Left ventricle myocardium inferior (tissue), 1 donor: ENCODE measurements at regions not wholly inside any gene's neighbourhood (a gene's known extent, or its start where the extent isn't known, plus 50 kb on each side); places are given as distances from the start of the nearest gene placed in this dataset.
"Not testable (repeated sequence)": the region's sequence is repeated elsewhere in the genome, so short reads cannot be mapped to it uniquely, and the experiment has no call there.

Experiments used
- DNase-seq: peaks from one replicate; pipeline ENCODE4 v3.0.0-alpha.2; 2020
- H3K27ac ChIP-seq: fragments of 200-600 bp; replicated peaks from 2 replicates; pipeline ENCODE4 v1.8.0; 2021
- H3K27me3 ChIP-seq: fragments of 200-600 bp; 2 replicates; pipeline ENCODE4 v1.8.0; 2021; ENCODE audit warnings: low read depth
- H3K36me3 ChIP-seq: fragments of 200-600 bp; 2 replicates; pipeline ENCODE4 v1.8.0; 2021
- H3K4me1 ChIP-seq: fragments of 200-600 bp; 2 replicates; pipeline ENCODE4 v1.8.0; 2021
- H3K4me3 ChIP-seq: fragments of 200-600 bp; 2 replicates; pipeline ENCODE4 v1.8.0; 2021; ENCODE audit warnings: mild to moderate bottlenecking, moderate library complexity
- H3K9me3 ChIP-seq: fragments of 200-600 bp; replicated peaks from 2 replicates; pipeline ENCODE4 v1.8.0; 2021
- intact Hi-C: fragments of 100-400 bp; cut with micrococcal nuclease; formaldehyde crosslinking; loops from one replicate; pipeline ENCODE4 v1.11.0; 2022
- TF ChIP-seq, protein P1 (sequence below): fragments of 200-600 bp; IDR thresholded peaks from 2 replicates; pipeline ENCODE4 v1.8.0; 2021; ENCODE audit warnings: antibody characterized with exemption, mild to moderate bottlenecking, borderline replicate concordance
- donor health status: DM: no; HTN: yes; CAD: no; lungs with severe emphysema.

DNA sequence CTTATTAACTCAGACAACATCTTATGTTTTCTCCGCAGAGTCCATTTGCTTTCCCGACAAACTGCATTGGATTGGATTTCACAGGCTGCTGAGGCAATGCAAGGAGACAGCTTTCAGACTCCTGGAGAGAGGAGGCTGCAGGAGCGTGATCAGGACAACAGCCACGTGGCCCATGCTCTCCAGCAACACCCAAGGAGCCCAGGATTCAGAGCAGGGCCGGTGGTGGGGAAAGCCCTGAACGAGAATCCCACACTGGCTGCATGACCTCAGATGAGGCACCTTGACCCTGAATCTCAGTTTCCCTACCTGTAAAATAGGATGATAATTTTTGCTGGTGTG, 78.3 kb upstream of the NFASC start:
- peaks cover 93% of the 10 kb centered on the region for H3K27me3 ChIP-seq
- H3K9me3 ChIP-seq = no peaks in the 10 kb centered on the region
- DNase-seq = no peak
- H3K36me3 ChIP-seq = no peaks in the 10 kb centered on the region
- H3K27ac ChIP-seq = no peak overlapping the region
- TF ChIP-seq, protein P1, sequence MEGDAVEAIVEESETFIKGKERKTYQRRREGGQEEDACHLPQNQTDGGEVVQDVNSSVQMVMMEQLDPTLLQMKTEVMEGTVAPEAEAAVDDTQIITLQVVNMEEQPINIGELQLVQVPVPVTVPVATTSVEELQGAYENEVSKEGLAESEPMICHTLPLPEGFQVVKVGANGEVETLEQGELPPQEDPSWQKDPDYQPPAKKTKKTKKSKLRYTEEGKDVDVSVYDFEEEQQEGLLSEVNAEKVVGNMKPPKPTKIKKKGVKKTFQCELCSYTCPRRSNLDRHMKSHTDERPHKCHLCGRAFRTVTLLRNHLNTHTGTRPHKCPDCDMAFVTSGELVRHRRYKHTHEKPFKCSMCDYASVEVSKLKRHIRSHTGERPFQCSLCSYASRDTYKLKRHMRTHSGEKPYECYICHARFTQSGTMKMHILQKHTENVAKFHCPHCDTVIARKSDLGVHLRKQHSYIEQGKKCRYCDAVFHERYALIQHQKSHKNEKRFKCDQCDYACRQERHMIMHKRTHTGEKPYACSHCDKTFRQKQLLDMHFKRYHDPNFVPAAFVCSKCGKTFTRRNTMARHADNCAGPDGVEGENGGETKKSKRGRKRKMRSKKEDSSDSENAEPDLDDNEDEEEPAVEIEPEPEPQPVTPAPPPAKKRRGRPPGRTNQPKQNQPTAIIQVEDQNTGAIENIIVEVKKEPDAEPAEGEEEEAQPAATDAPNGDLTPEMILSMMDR = no peak
- H3K4me1 ChIP-seq = no peaks in the 10 kb centered on the region
- H3K4me3 ChIP-seq = no peak overlapping the region
- intact Hi-C loops = no loop called here

DNA sequence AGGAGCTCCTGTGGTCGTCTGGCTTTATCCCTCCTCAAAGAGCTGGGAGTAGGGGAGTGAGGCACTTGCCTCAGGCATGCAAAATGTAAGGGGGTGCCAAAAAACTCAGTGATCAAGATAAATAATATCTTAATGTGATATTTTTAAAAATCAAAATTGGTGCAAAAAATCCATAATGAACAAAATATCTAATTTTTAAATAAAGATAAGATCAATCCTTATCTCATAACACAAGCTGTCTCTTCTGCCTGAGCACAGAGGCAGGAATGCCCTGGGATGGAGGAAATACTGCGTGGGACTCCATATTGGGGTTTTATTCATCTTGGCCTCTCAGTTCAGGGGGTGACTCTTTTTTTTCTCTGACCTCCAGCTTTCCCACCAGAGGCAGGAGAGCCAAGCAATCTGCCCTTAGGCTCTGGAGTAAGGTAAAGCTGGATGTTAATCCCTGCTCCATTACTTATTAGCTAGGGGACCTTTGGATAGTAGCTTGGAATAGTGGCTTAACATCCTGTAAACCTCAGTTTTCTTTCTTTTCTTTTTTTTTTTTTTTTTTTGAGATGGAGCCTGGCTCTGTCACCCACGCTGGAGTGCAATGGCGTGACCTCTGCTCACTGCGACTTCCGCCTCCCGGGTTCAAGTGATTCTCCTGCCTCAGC, 77.3 kb upstream of the NFASC start:
- H3K4me1 ChIP-seq = no peaks in the 10 kb centered on the region
- H3K27me3 ChIP-seq = peaks cover 93% of the 10 kb centered on the region
- no peaks in the 10 kb centered on the region for H3K9me3 ChIP-seq
- H3K27ac ChIP-seq = no peak overlapping the region
- DNase-seq = no peak
- H3K36me3 ChIP-seq = no peaks in the 10 kb centered on the region
- TF ChIP-seq, protein P1 = no peak
- intact Hi-C loops = no loop called here
- no peak overlapping the region for H3K4me3 ChIP-seq

DNA sequence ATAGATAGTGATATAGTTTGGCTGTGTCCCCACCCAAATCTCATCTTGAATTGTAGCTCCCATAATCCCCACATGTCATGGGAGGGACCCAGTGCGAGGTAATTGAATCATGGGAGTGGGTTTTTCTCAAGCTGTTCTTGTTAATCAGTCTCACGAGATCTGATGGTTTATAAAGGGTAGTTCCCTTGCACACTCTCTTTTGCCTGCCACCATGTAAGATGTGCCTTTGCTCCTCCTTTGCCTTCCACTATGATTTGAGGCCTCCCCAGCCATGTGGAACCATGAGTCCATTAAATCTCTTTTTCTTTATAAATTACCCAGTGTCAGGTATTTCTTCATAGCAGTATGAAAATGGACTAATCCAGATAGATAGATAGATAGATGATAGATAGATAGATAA, 73.8 kb upstream of the NFASC start:
- H3K9me3 ChIP-seq, intact Hi-C loops, H3K4me3 ChIP-seq, DNase-seq, H3K36me3 ChIP-seq, H3K4me1 ChIP-seq, H3K27ac ChIP-seq: not testable (repeated sequence)
- H3K27me3 ChIP-seq = peaks cover 92% of the 10 kb centered on the region

DNA sequence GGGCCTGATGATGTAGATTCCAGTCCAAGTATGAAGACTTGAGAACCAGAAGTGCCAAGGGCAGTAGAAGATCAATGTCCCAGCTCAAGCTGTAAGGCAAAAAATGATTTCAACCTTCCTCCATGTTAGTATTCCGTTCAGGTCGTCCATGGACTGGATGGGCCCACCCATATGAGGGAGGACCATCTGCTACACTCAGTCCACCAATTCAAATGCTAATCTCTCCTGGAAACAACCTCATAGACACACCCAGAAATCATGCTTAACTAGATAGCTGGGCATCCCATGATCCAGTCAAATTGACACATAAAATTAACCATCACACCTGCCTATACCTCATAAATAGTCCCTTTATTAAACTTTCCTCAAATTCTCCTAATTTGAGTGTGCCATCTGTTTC, 73.3 kb upstream of the NFASC start:
- H3K27ac ChIP-seq = no peak overlapping the region
- no peak for DNase-seq
- H3K4me1 ChIP-seq = no peaks in the 10 kb centered on the region
- intact Hi-C loops = no loop called here
- H3K27me3 ChIP-seq = peaks cover 89% of the 10 kb centered on the region
- no peak overlapping the region for H3K4me3 ChIP-seq
- TF ChIP-seq, protein P1 = no peak
- no peaks in the 10 kb centered on the region for H3K9me3 ChIP-seq
- H3K36me3 ChIP-seq = no peaks in the 10 kb centered on the region

DNA sequence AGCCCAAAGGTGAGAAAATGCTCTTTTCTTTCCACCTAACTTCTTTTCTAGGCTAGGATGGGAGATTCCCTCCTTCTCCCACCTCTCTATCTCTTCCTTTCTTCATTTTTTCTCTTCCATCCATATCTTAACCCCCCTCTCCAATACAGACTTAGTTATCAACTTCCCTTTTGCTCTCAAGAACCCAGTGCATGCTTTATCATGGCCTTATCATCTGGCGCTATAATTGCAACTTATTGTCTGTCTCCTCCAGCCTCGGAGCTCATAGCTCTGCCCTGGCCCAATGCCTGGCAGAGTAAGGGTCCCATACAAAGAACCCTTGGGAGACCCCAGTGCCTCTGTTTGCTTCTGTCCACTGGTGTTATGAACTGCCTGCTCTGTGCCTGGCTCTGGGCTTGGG, 71.0 kb upstream of the NFASC start:
- no peak overlapping the region for H3K27ac ChIP-seq
- H3K27me3 ChIP-seq = peaks cover 70% of the 10 kb centered on the region
- no peaks in the 10 kb centered on the region for H3K36me3 ChIP-seq
- no peaks in the 10 kb centered on the region for H3K4me1 ChIP-seq
- no peak for DNase-seq
- no peak overlapping the region for H3K4me3 ChIP-seq
- H3K9me3 ChIP-seq = no peaks in the 10 kb centered on the region
- intact Hi-C loops = no loop called here
- TF ChIP-seq, protein P1 = no peak

DNA sequence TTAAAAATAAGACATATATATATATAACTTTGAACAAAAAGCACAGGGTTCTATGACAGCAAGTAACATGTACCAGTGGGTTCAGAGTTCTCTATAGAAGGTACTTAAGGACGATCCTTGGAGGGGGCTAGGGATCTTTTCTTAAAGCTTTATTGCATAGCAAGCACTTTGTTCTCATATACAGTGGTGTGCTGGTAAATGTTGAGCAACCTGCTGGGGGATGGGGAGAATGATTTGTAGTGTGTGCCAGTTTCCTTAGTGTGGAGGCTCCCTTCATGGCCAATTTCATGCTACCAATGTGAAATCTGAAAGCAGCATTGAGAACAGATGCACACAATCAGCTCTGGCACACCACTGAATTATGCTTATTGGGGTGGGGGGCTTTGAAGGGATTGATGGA, 69.5 kb upstream of the NFASC start:
- intact Hi-C loops = no loop called here
- TF ChIP-seq, protein P1 = no peak
- no peaks in the 10 kb centered on the region for H3K4me1 ChIP-seq

More for the DNA sequence above, 69.5 kb upstream of the NFASC start:
- no peak overlapping the region for H3K4me3 ChIP-seq
- H3K36me3 ChIP-seq = no peaks in the 10 kb centered on the region
- no peaks in the 10 kb centered on the region for H3K9me3 ChIP-seq
- no peak for DNase-seq
- H3K27me3 ChIP-seq = peaks cover 54% of the 10 kb centered on the region
- H3K27ac ChIP-seq = no peak overlapping the region
